GM23338 (cell line): ENCODE measurements at regions not wholly inside any gene's neighbourhood (a gene's known extent, or its start where the extent isn't known, plus 50 kb on each side); places are given as distances from the start of the nearest gene placed in this dataset.

Experiments
- CREB1 ChIP-seq: fragments of 250-450 bp; sonication (Bioruptor Pico); IDR thresholded peaks from 2 replicates; pipeline ENCODE4 v1.5.0; 2020; ENCODE audit warnings: low read depth, mild to moderate bottlenecking, moderate library complexity
- CTCF ChIP-seq, 2 experiments: fragments of 200-600 bp in 1 of 2; sonication (generic) in 1 of 2; conservative IDR thresholded peaks; 2 replicates each; pipeline versions ENCODE4 v1.5.1 to v1.6.1; 2016 to 2017; ENCODE audit warnings: antibody characterized with exemption in 2 of 2, low read depth in 2 of 2, mild to moderate bottlenecking in 2 of 2, moderate library complexity in 1 of 2
- ETS1 ChIP-seq: IDR thresholded peaks from 2 replicates; pipeline ENCODE4 v1.6.1; 2016; ENCODE audit warnings: antibody characterized with exemption
- EZH2 ChIP-seq: fragments of 200-600 bp; sonication (generic); IDR thresholded peaks from one replicate; pipeline ENCODE4 v1.8.0; 2017; ENCODE audit warnings: antibody characterized with exemption, mild to moderate bottlenecking, low read depth; ENCODE audit not compliant: unreplicated experiment
- EZH2phosphoT487 ChIP-seq: fragments of 200-600 bp; sonication (generic); IDR thresholded peaks from one replicate; pipeline ENCODE4 v1.8.1; 2018; ENCODE audit warnings: antibody characterized with exemption; ENCODE audit not compliant: unreplicated experiment
- JUNB ChIP-seq: IDR thresholded peaks from one replicate; pipeline ENCODE4 v1.6.1; 2016; ENCODE audit warnings: antibody characterized with exemption; ENCODE audit not compliant: unreplicated experiment
- POLR2AphosphoS5 ChIP-seq: IDR thresholded peaks from 2 replicates; pipeline ENCODE4 v1.6.1; 2016; ENCODE audit warnings: antibody characterized with exemption, low read depth
- REST ChIP-seq: IDR thresholded peaks from one replicate; pipeline ENCODE4 v1.6.1; 2018; ENCODE audit warnings: antibody characterized with exemption; ENCODE audit not compliant: unreplicated experiment
- ZNF114 ChIP-seq: fragments of 250-450 bp; sonication (Bioruptor Pico); IDR thresholded peaks from 2 replicates; pipeline ENCODE4 v1.5.0; 2020; ENCODE audit warnings: mild to moderate bottlenecking, moderate library complexity

DNA sequence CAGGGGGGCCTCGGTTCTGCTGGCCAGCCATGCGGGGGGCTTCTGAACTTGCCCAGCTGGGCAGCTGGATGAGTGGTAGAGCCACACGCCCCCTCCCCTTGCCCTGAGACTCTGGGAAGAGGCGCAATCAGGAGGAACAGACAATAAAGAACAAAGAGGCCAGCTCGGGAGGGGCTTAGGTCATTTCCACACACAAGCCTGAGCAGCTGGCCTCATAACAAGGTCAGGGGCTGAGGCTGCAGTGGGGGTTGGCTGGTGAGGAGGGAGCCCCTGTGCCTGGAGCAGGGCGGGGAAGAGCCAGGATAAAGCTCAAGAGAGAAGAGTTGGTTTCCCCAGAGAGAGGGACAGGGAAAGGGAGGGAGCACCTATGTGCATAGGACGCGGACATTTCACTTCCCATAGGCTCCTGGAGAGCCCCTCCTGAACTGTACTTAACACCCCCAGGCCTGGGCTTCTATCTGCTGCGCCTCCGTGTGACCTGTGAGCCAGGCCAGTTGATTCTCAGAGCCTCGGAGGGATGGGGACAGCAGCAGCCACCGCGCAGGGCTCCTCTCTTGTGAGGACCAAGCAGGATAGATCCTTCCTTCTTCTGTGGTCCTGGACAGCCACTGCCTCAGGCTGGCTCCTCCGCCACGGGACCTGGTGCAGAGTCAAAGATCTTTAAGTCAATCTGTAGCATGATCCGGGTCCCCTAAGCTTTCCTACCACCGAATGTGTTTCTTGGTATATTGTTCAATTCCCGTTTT, 75.3 kb upstream of the GGTA1 start:
- TF ChIP-seq JUNB (no peak), CTCF (conservative IDR thresholded peaks at IDR 0.05; ENCODE audit: low read depth in 2 of 2) (no peak), POLR2AphosphoS5 (no peak), CREB1 (CRISPR knock-in tag) (no peak), ETS1 (no peak), EZH2phosphoT487 (no peak), EZH2 (no peak), REST (no peak), ZNF114 (no peak)
